ENCODE measurements at regions not wholly inside any gene's neighbourhood (a gene's known extent, or its start where the extent isn't known, plus 50 kb on each side); places are given as distances from the start of the nearest gene placed in this dataset.

DNA sequence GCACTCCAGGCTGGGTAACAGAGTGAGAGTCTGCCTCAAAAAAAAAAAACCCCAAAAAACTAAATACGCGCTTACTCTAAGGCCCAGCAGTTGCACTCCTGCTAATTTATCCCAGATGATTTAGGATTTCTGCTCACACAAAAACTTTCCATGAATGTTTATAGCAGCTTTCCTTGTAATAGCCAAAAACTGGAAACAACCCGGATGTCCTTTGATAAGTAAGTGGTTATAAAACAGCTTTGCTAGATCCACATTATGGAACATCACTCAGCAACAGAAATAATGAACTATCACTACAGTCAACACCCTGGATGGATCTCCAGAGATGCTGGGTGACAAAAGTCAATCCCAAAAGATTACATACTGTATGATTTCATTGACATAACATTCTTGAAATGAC is 220.4 kb upstream of the JARID2 start:
- TF ChIP-seq, protein P1, sequence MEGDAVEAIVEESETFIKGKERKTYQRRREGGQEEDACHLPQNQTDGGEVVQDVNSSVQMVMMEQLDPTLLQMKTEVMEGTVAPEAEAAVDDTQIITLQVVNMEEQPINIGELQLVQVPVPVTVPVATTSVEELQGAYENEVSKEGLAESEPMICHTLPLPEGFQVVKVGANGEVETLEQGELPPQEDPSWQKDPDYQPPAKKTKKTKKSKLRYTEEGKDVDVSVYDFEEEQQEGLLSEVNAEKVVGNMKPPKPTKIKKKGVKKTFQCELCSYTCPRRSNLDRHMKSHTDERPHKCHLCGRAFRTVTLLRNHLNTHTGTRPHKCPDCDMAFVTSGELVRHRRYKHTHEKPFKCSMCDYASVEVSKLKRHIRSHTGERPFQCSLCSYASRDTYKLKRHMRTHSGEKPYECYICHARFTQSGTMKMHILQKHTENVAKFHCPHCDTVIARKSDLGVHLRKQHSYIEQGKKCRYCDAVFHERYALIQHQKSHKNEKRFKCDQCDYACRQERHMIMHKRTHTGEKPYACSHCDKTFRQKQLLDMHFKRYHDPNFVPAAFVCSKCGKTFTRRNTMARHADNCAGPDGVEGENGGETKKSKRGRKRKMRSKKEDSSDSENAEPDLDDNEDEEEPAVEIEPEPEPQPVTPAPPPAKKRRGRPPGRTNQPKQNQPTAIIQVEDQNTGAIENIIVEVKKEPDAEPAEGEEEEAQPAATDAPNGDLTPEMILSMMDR (conservative IDR thresholded peaks at IDR 0.05; ENCODE audit: low read depth in 2 of 2), result no peak
- TF ChIP-seq, protein P2, sequence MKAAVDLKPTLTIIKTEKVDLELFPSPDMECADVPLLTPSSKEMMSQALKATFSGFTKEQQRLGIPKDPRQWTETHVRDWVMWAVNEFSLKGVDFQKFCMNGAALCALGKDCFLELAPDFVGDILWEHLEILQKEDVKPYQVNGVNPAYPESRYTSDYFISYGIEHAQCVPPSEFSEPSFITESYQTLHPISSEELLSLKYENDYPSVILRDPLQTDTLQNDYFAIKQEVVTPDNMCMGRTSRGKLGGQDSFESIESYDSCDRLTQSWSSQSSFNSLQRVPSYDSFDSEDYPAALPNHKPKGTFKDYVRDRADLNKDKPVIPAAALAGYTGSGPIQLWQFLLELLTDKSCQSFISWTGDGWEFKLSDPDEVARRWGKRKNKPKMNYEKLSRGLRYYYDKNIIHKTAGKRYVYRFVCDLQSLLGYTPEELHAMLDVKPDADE (IDR thresholded peaks at IDR 0.05), result no peak
- H3K27me3 ChIP-seq (ENCODE audit: insufficient read depth), result no peaks in the 10 kb centered on the region
- peaks cover 18% of the 10 kb centered on the region for H3K27me3 Mint-ChIP-seq (ENCODE audit: insufficient read depth, low read depth, poor library complexity)
- H3K9me2 ChIP-seq (ENCODE audit: insufficient read depth), result 0 out of 2 replicates have a peak, but pooled peaks cover 4% of the 10 kb centered on the region
- ATAC-seq (no peak), DNase-seq (ENCODE audit: low spot score) (no peak)
- H3K36me3 ChIP-seq (ENCODE audit: insufficient read depth), result 0 out of 2 replicates have a peak, but pooled peaks cover 3% of the 10 kb centered on the region
- no peak overlapping the region for H3K4me3 Mint-ChIP-seq
- H3F3A ChIP-seq (replicated peaks; ENCODE audit: low read depth), result peaks cover 8% of the 10 kb centered on the region
- no peak overlapping the region for H3K27ac Mint-ChIP-seq
- H3K9me3 Mint-ChIP-seq, result peaks cover 23% of the 10 kb centered on the region
- H4K20me1 ChIP-seq (replicated peaks; ENCODE audit: insufficient read depth), result no peaks in the 10 kb centered on the region
- peaks cover 32% of the 10 kb centered on the region for H3K36me3 Mint-ChIP-seq (ENCODE audit: low read depth)
- H3K79me2 ChIP-seq (replicated peaks; ENCODE audit: insufficient read depth), result peaks cover 12% of the 10 kb centered on the region
- peaks cover 20% of the 10 kb centered on the region for H3K4me1 Mint-ChIP-seq
- peaks cover 16% of the 10 kb centered on the region; the same call in 1 of the 2 replicates for H3K4me1 ChIP-seq (ENCODE audit: insufficient read depth)
- H3K27ac ChIP-seq (ENCODE audit: low read depth), result no peak overlapping the region
- H2AFZ ChIP-seq, result no peak overlapping the region
- H3K4me3 ChIP-seq, result no peak overlapping the region
- no peak overlapping the region for H3K4me2 ChIP-seq

DNA sequence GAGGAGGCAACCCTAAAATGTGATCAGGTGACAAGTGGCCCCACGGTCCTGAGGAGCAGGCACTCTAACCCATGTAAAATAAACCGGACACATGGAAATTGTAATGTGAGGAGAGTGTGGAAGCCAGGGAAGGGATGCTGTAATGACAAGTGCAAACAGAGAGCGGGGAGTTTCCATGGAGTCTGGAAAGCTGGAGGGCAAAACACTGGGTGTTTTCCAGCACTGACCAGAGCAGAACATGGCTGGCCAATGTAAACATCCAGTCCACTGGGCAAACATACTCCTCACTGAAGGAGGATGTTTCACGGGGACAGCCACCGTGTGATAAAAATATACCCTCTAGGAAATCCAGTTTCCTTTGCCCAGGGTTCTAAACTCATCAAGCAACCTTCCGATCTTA is 219.0 kb upstream of the JARID2 start:
- Mint-ChIP-seq H3K4me3 (no peak overlapping the region), H3K36me3 (ENCODE audit: low read depth) (peaks cover 31% of the 10 kb centered on the region), H3K4me1 (peaks cover 18% of the 10 kb centered on the region), H3K9me3 (peaks cover 22% of the 10 kb centered on the region; the same call in 2 of the 3 replicates), H3K27me3 (ENCODE audit: insufficient read depth, low read depth, poor library complexity) (peaks cover 11% of the 10 kb centered on the region), H3K27ac (no peak overlapping the region)
- H3F3A ChIP-seq (replicated peaks; ENCODE audit: low read depth), result peaks cover 8% of the 10 kb centered on the region; the same call in 1 of the 2 replicates
- H3K27ac ChIP-seq (ENCODE audit: low read depth), result no peak overlapping the region
- H4K20me1 ChIP-seq (replicated peaks; ENCODE audit: insufficient read depth), result no peaks in the 10 kb centered on the region
- H3K27me3 ChIP-seq (ENCODE audit: insufficient read depth), result no peaks in the 10 kb centered on the region
- peaks cover 14% of the 10 kb centered on the region for H3K4me1 ChIP-seq (ENCODE audit: insufficient read depth)
- H3K36me3 ChIP-seq (ENCODE audit: insufficient read depth), result 0 out of 2 replicates have a peak, but pooled peaks cover 3% of the 10 kb centered on the region
- no peak overlapping the region for H3K4me3 ChIP-seq
- no peaks in the 10 kb centered on the region; the same call in 1 of the 2 replicates for H3K79me2 ChIP-seq (replicated peaks; ENCODE audit: insufficient read depth)
- no peak for ATAC-seq
- H3K4me2 ChIP-seq, result no peak overlapping the region
- peak overlapping the region; percentile 74 for H2AFZ ChIP-seq
- H3K9me2 ChIP-seq (ENCODE audit: insufficient read depth), result 0 out of 2 replicates have a peak, but pooled peaks cover 4% of the 10 kb centered on the region
- no peak for DNase-seq (ENCODE audit: low spot score)
- TF ChIP-seq ZNF114 (CRISPR knock-in tag; IDR thresholded peaks at IDR 0.05) (no peak), EZH2phosphoT487 (IDR thresholded peaks at IDR 0.05; ENCODE audit: unreplicated experiment) (no peak), EZH2 (IDR thresholded peaks at IDR 0.05; ENCODE audit: low read depth, unreplicated experiment) (no peak), POLR2AphosphoS5 (IDR thresholded peaks at IDR 0.05; ENCODE audit: low read depth) (no peak), REST (IDR thresholded peaks at IDR 0.05; ENCODE audit: unreplicated experiment) (no peak), CREB1 (CRISPR knock-in tag; IDR thresholded peaks at IDR 0.05; ENCODE audit: low read depth) (no peak), JUNB (IDR thresholded peaks at IDR 0.05; ENCODE audit: unreplicated experiment) (no peak), ZNF331 (CRISPR knock-in tag; IDR thresholded peaks at IDR 0.05; ENCODE audit: low read depth) (no peak), STAT1 (IDR thresholded peaks at IDR 0.05; ENCODE audit: unreplicated experiment) (no peak)
- TF ChIP-seq, protein P2 (IDR thresholded peaks at IDR 0.05), result no peak
- TF ChIP-seq, protein P1 (conservative IDR thresholded peaks at IDR 0.05; ENCODE audit: low read depth in 2 of 2), result no peak
